Activated CD4-positive, alpha-beta memory T cell treated with anti-CD3 and anti-CD28 coated beads for 36 hours (primary cell): ENCODE measurements at regions not wholly inside any gene's neighbourhood (a gene's known extent, or its start where the extent isn't known, plus 50 kb on each side); places are given as distances from the start of the nearest gene placed in this dataset.
A peak's percentile ranks its signal among the peaks of the same experiment; 100 is the strongest.

ENCODE experiments used
- CTCF ChIA-PET: fragments of 350-600 bp; sonication (Branson Sonifier 250); formaldehyde crosslinking; loops from one replicate; lab custom pipeline; 2021; ENCODE audit warnings: antibody characterized with exemption, inconsistent platforms; lab: Charles Lee
- POLR2A ChIA-PET: fragments of 350-600 bp; sonication (Branson Sonifier 250); formaldehyde crosslinking; loops from one replicate; lab custom pipeline; 2021; ENCODE audit warnings: antibody characterized with exemption; lab: Charles Lee
- DNase-seq: peaks from one replicate; pipeline ENCODE4 v3.0.0-alpha.2; 2020
- H3K27ac Mint-ChIP-seq: one replicate; pipeline ENCODE4 v1.8.0; 2021; ENCODE audit warnings: mixed read lengths
- H3K27me3 Mint-ChIP-seq: one replicate; pipeline ENCODE4 v1.8.0; 2021; ENCODE audit warnings: mixed read lengths
- H3K36me3 Mint-ChIP-seq: one replicate; pipeline ENCODE4 v1.8.0; 2021; ENCODE audit warnings: mixed read lengths
- H3K4me1 Mint-ChIP-seq: one replicate; pipeline ENCODE4 v1.8.0; 2021; ENCODE audit warnings: low read depth, mixed read lengths
- H3K4me3 Mint-ChIP-seq: one replicate; pipeline ENCODE4 v1.8.0; 2021; ENCODE audit warnings: mild to moderate bottlenecking, mixed read lengths
- H3K9me3 Mint-ChIP-seq: one replicate; pipeline ENCODE4 v1.8.0; 2021; ENCODE audit warnings: mixed read lengths
- intact Hi-C: fragments of 100-400 bp; cut with micrococcal nuclease; formaldehyde crosslinking; loops from one replicate; pipeline ENCODE4 v1.15.1; 2023

- H3K9me3 Mint-ChIP-seq: peaks cover 5% of the 10 kb centered on the region
- no peak overlapping the region for H3K27ac Mint-ChIP-seq
- ChIA-PET POLR2A (no interaction called here), CTCF (no interaction called here)
- DNase-seq: no peak
- intact Hi-C loops: no loop called here
- no peaks in the 10 kb centered on the region for H3K4me1 Mint-ChIP-seq
- H3K27me3 Mint-ChIP-seq: no peaks in the 10 kb centered on the region
- no peak overlapping the region for H3K4me3 Mint-ChIP-seq
- H3K36me3 Mint-ChIP-seq: peaks cover 1% of the 10 kb centered on the region
Observed at GRCh38 chr16:80375973-80376372, 164.8 kb upstream of the DYNLRB2 start.

GRCh38 chr16:80375513-80375912, 165.3 kb upstream of the DYNLRB2 start:
- Mint-ChIP-seq H3K4me3 (no peak overlapping the region), H3K27me3 (no peaks in the 10 kb centered on the region), H3K36me3 (peaks cover 1% of the 10 kb centered on the region), H3K9me3 (peaks cover 5% of the 10 kb centered on the region), H3K27ac (no peak overlapping the region), H3K4me1 (no peaks in the 10 kb centered on the region)
- CTCF ChIA-PET: interaction anchor here (0.6 kb wide), 1 partner anchor 1773 kb away, joined by 3 read pairs; no protein-coding TSS in a partner anchor
- intact Hi-C loops: no loop called here
- POLR2A ChIA-PET: no interaction called here
- no peak for DNase-seq

GRCh38 chr16:80372341-80372740, 168.5 kb upstream of the DYNLRB2 start:
- ChIA-PET CTCF (no interaction called here), POLR2A (no interaction called here)
- Mint-ChIP-seq H3K36me3 (peaks cover 1% of the 10 kb centered on the region), H3K9me3 (peaks cover 5% of the 10 kb centered on the region), H3K27me3 (no peaks in the 10 kb centered on the region), H3K4me3 (no peak overlapping the region), H3K4me1 (no peaks in the 10 kb centered on the region), H3K27ac (no peak overlapping the region)
- no peak for DNase-seq
- intact Hi-C loops: no loop called here

GRCh38 chr16:80369138-80369958, 171.4 kb upstream of the DYNLRB2 start:
- ChIA-PET CTCF (interaction anchor here (0.6 kb wide), 1 partner anchor 156 kb away, joined by 3 read pairs; no protein-coding TSS in a partner anchor), POLR2A (no interaction called here)
- Mint-ChIP-seq H3K4me1 (no peaks in the 10 kb centered on the region), H3K27ac (no peak overlapping the region), H3K9me3 (peaks cover 5% of the 10 kb centered on the region), H3K36me3 (peaks cover 1% of the 10 kb centered on the region), H3K4me3 (no peak overlapping the region), H3K27me3 (no peaks in the 10 kb centered on the region)
- intact Hi-C loops: no loop called here
- DNase-seq: peak; percentile 15

GRCh38 chr16:80367037-80367658, 173.6 kb upstream of the DYNLRB2 start:
- Mint-ChIP-seq H3K36me3 (no peaks in the 10 kb centered on the region), H3K9me3 (no peaks in the 10 kb centered on the region), H3K27ac (no peak overlapping the region), H3K27me3 (peaks cover 2% of the 10 kb centered on the region), H3K4me1 (no peaks in the 10 kb centered on the region), H3K4me3 (no peak overlapping the region)
- DNase-seq: no peak
- intact Hi-C loops: no loop called here
- CTCF ChIA-PET: interaction anchor here (0.8 kb wide), 1 partner anchor 99 kb away, joined by 3 read pairs; no protein-coding TSS in a partner anchor
- POLR2A ChIA-PET: no interaction called here

- intact Hi-C loops: no loop called here
- no peak overlapping the region for H3K4me3 Mint-ChIP-seq
- H3K27ac Mint-ChIP-seq: no peak overlapping the region
- peaks cover 2% of the 10 kb centered on the region for H3K27me3 Mint-ChIP-seq
- no peaks in the 10 kb centered on the region for H3K4me1 Mint-ChIP-seq
- CTCF ChIA-PET: no interaction called here
- H3K36me3 Mint-ChIP-seq: no peaks in the 10 kb centered on the region
- DNase-seq: no peak
- H3K9me3 Mint-ChIP-seq: no peaks in the 10 kb centered on the region
- POLR2A ChIA-PET: no interaction called here
Observed at GRCh38 chr16:80366023-80366422, 174.8 kb upstream of the DYNLRB2 start.

GRCh38 chr16:80362816-80363215, 178.0 kb upstream of the DYNLRB2 start:
- Mint-ChIP-seq H3K27ac (no peak overlapping the region), H3K4me1 (no peaks in the 10 kb centered on the region), H3K4me3 (no peak overlapping the region), H3K27me3 (peaks cover 2% of the 10 kb centered on the region), H3K36me3 (no peaks in the 10 kb centered on the region), H3K9me3 (no peaks in the 10 kb centered on the region)
- intact Hi-C loops: no loop called here
- POLR2A ChIA-PET: no interaction called here
- CTCF ChIA-PET: no interaction called here
- no peak for DNase-seq

GRCh38 chr16:80356365-80356764, 184.4 kb upstream of the DYNLRB2 start:
- Mint-ChIP-seq H3K27ac (no peak overlapping the region), H3K27me3 (peaks cover 4% of the 10 kb centered on the region), H3K36me3 (no peaks in the 10 kb centered on the region), H3K9me3 (no peaks in the 10 kb centered on the region), H3K4me1 (no peaks in the 10 kb centered on the region), H3K4me3 (no peak overlapping the region)
- DNase-seq: no peak
- intact Hi-C loops: no loop called here
- CTCF ChIA-PET: no interaction called here
- POLR2A ChIA-PET: no interaction called here

GRCh38 chr16:80355335-80355734, 185.5 kb upstream of the DYNLRB2 start:
- peaks cover 4% of the 10 kb centered on the region for H3K27me3 Mint-ChIP-seq
- DNase-seq: no peak
- intact Hi-C loops: no loop called here
- no peak overlapping the region for H3K4me3 Mint-ChIP-seq
- H3K27ac Mint-ChIP-seq: no peak overlapping the region
- ChIA-PET POLR2A (no interaction called here), CTCF (no interaction called here)
- no peaks in the 10 kb centered on the region for H3K36me3 Mint-ChIP-seq
- H3K4me1 Mint-ChIP-seq: no peaks in the 10 kb centered on the region
- no peaks in the 10 kb centered on the region for H3K9me3 Mint-ChIP-seq

- ChIA-PET CTCF (no interaction called here), POLR2A (no interaction called here)
- intact Hi-C loops: no loop called here
- Mint-ChIP-seq H3K27me3 (peaks cover 8% of the 10 kb centered on the region), H3K27ac (no peak overlapping the region), H3K4me3 (no peak overlapping the region), H3K4me1 (no peaks in the 10 kb centered on the region), H3K36me3 (no peaks in the 10 kb centered on the region), H3K9me3 (peaks cover 4% of the 10 kb centered on the region)
- no peak for DNase-seq
Observed at GRCh38 chr16:80350061-80350460, 190.7 kb upstream of the DYNLRB2 start.

GRCh38 chr16:80347900-80348299, 192.9 kb upstream of the DYNLRB2 start:
- H3K4me1 Mint-ChIP-seq: no peaks in the 10 kb centered on the region
- DNase-seq: no peak
- H3K4me3 Mint-ChIP-seq: no peak overlapping the region
- H3K36me3 Mint-ChIP-seq: no peaks in the 10 kb centered on the region
- peaks cover 8% of the 10 kb centered on the region for H3K27me3 Mint-ChIP-seq
- no peak overlapping the region for H3K27ac Mint-ChIP-seq
- ChIA-PET POLR2A (interaction anchor here (0.6 kb wide), 1 partner anchor 134 kb away, joined by 4 read pairs; no protein-coding TSS in a partner anchor), CTCF (no interaction called here)
- peaks cover 4% of the 10 kb centered on the region for H3K9me3 Mint-ChIP-seq
- intact Hi-C loops: no loop called here

- intact Hi-C loops: no loop called here
- Mint-ChIP-seq H3K4me3 (no peak overlapping the region), H3K4me1 (no peaks in the 10 kb centered on the region), H3K36me3 (no peaks in the 10 kb centered on the region), H3K27me3 (peaks cover 7% of the 10 kb centered on the region), H3K27ac (no peak overlapping the region), H3K9me3 (peaks cover 4% of the 10 kb centered on the region)
- ChIA-PET CTCF (no interaction called here), POLR2A (no interaction called here)
- DNase-seq: no peak
Observed at GRCh38 chr16:80347002-80347401, 193.8 kb upstream of the DYNLRB2 start.
